GM18907 (cell line): ENCODE measurements at regions not wholly inside any gene's neighbourhood (a gene's known extent, or its start where the extent isn't known, plus 50 kb on each side); places are given as distances from the start of the nearest gene placed in this dataset.
"Not testable (repeated sequence)": the region's sequence is repeated elsewhere in the genome, so short reads cannot be mapped to it uniquely, and the experiment has no call there.

Experiments
- ATAC-seq: cut with Tn5 transposase; IDR thresholded peaks from one replicate; pipeline ENCODE4 v1.9.1; 2021; ENCODE audit warnings: mild to moderate bottlenecking, moderate library complexity; ENCODE audit not compliant: unreplicated experiment

- no peak for ATAC-seq
Observed at GRCh38 chr11:13168271-13168670, 109.3 kb upstream of the BMAL1 start.

DNA sequence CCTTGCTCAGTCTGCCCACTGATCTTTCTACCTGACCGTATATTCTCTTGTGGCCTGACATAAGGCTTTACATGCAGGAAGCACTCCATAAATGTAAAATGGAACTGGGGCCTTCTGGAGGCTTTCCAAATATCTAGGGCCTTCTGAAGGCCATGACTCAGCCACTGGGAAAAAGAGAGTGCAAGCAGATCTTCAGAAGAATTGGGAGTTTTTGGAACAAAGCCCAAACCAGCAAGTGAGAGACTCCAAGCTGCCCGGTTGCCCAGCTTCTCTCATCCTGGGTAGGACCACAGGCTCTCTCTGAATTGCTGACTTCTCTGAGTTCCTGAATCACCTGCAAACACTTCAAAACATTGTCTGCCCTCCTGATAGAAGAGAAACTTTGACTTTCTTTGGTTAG lies 107.9 kb upstream of the BMAL1 start:
- ATAC-seq, result no peak

GRCh38 chr11:13174090-13174489 lies 103.5 kb upstream of the BMAL1 start:
- ATAC-seq, result no peak

GRCh38 chr11:13183094-13183825 lies 94.3 kb upstream of the BMAL1 start:
- ATAC-seq, result no peak

DNA sequence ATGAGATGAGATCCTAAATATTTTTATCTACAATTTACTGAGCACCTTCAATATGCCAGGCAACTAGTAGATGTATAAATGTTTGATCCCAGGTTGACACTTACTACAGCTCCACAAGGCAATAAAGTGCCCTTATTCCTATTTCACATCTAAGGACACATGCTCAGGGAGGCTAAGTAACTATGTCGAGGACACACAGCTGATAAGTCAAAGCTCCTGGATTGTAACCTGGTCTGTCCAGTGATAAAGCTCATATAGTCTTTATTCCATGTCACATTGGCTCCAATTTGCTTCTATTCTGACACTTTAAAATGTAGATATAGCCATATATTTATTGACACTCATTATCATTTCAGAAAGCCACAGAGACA lies 93.8 kb upstream of the BMAL1 start:
- ATAC-seq, result no peak

- no peak for ATAC-seq
Observed at GRCh38 chr11:13184295-13184794, 93.2 kb upstream of the BMAL1 start.

- no peak for ATAC-seq
Observed at GRCh38 chr11:13188179-13188578, 89.4 kb upstream of the BMAL1 start.

GRCh38 chr11:13189561-13190426 lies 87.8 kb upstream of the BMAL1 start:
- ATAC-seq, result no peak

GRCh38 chr11:13193613-13194012 lies 84.0 kb upstream of the BMAL1 start:
- no peak for ATAC-seq

- not testable (repeated sequence) for ATAC-seq
Observed at GRCh38 chr11:13197374-13197773, 80.2 kb upstream of the BMAL1 start.

DNA sequence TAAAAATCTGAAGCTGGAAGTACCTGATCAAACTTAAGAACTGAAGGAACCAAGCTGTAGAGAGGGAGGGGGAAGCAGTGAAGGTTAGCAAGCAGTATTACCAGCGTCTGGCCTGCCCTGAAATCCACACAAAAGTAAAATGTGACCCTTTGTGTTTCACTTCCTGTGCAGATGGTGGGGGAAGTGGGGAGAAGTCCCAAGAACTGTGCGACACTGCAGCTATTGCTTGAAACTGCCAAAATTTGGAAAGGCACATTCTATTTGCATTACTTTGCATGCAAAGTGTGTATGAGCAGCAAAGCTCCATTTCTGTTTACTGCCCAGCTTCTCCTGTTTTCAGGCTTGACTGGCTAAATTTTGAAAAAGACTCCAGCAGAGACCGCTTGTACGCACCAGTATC lies 72.1 kb upstream of the BMAL1 start:
- ATAC-seq, result peak; percentile 84

DNA sequence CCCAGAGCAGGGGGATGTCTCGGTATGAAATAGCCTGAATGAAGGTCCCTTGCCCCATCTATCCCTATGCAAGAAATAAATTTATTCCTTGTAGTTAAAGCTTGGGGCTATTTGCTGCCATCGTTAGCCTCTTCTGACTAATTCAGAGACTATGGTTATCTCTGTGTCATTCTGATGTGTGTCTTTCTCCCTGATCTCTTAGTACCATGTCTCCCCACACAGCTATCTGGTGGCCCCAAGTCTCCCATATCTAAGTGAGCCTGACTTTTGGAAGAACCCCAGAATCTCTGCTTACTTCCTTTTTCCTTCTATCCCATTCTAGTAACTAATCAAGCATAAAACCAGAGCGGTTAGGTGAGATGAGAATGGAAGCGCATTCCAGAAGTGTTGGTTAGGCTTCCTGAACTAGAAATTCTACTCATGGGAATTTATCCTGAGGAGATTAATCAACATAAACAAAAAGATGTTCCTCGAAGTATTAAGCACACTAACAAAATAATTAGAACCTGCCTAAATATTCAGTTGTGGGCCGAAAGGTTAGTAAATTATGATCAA lies 71.4 kb upstream of the BMAL1 start:
- no peak for ATAC-seq

GRCh38 chr11:13207270-13207664 lies 70.3 kb upstream of the BMAL1 start:
- ATAC-seq, result no peak

DNA sequence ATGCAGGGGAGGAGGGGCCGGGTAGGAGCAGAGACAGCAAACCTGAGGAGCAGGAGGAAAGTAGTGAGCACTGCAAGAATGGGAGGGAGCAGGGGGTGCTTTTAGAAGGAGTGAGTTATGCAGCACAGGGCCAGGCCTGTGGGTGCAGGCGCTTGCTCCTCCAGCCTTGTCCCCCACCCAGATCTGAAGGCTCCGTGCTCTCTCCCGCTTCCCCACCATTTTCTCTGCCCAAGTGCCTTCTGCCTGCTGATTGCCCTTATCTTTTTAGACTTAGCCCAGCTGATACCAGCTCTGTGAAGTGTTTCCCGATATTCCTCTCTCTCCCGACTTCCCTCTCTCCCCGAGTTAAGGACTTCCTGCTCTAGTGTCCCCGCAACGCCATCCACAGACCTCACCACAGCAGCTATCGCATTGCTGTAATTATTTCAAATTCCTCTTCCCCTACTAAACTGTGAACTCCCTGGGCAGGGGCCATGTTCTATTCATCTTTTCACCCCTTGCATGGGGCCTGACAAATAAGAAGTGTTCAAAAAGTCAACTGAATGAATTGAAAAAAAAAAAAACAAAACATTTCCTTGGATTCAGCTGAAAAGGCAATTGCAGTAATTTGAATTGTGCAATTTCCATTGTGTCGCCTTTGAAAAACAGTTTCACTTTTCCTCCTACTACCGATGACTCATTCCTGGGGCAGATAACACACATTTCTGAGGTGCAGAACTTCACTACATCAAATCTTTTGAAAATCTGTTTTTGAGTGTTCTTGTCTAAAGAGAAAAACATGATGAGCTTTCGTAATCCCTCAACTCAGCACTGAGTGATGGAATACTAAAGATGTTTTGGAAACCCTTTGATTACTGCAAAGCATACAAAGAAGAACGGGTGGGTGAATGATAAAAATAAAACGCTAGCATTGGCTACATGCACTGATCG lies 69.7 kb upstream of the BMAL1 start:
- no peak for ATAC-seq

GRCh38 chr11:13208921-13209320 lies 68.7 kb upstream of the BMAL1 start:
- ATAC-seq, result no peak

- no peak for ATAC-seq
Observed at GRCh38 chr11:13209379-13209778, 68.2 kb upstream of the BMAL1 start.

DNA sequence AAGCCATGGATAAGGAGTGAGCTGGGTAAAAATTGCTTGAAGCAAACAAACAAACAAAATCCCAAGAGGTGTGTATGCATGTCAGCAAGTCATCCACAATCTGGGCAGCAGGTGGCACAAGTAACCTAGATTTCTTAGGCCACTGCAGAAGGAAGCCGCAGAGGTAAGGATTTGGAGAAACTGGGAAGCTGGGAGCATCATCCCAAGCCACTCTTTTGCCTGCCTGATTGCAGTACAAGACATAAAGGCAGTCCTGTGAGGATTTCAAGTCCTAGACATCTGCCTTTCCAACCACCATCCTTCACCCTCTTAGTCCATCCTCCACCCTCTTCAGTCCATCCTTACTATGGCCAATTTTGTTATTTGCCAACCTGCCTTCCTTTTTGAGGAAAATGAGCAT lies 67.2 kb upstream of the BMAL1 start:
- ATAC-seq, result no peak

- ATAC-seq, result no peak
Observed at GRCh38 chr11:13214276-13214675, 63.3 kb upstream of the BMAL1 start.

GRCh38 chr11:13215149-13215548 lies 62.4 kb upstream of the BMAL1 start:
- no peak for ATAC-seq

- no peak for ATAC-seq
Observed at GRCh38 chr11:13216019-13216710, 61.4 kb upstream of the BMAL1 start.
